ENCODE measurements at regions not wholly inside any gene's neighbourhood (a gene's known extent, or its start where the extent isn't known, plus 50 kb on each side); places are given as distances from the start of the nearest gene placed in this dataset.
"Not testable (repeated sequence)": the region's sequence is repeated elsewhere in the genome, so short reads cannot be mapped to it uniquely, and the experiment has no call there.

- DNase-seq (ENCODE audit: low read depth in 2 of 2) = no peak
Measured at GRCh38 chr1:101410048-101410878, 173.4 kb downstream of the S1PR1 start.

GRCh38 chr1:101420406-101420805 lies 183.6 kb downstream of the S1PR1 start:
- no peak for DNase-seq (ENCODE audit: low read depth in 2 of 2)

GRCh38 chr1:101428083-101428482 lies 191.3 kb downstream of the S1PR1 start:
- DNase-seq (ENCODE audit: low read depth in 2 of 2) = not testable (repeated sequence)

- DNase-seq (ENCODE audit: low read depth in 2 of 2) = no peak
Measured at GRCh38 chr1:101428562-101428961, 191.7 kb downstream of the S1PR1 start.

- DNase-seq (ENCODE audit: low read depth in 2 of 2) = no peak
Measured at GRCh38 chr1:101431956-101432510, 195.2 kb downstream of the S1PR1 start.

GRCh38 chr1:101435831-101436511 lies 199.2 kb downstream of the S1PR1 start:
- no peak for DNase-seq (ENCODE audit: low read depth in 2 of 2)

GRCh38 chr1:101437800-101438199 lies 201.0 kb downstream of the S1PR1 start:
- DNase-seq (ENCODE audit: low read depth in 2 of 2) = no peak

GRCh38 chr1:101438359-101438758 lies 201.5 kb downstream of the S1PR1 start:
- DNase-seq (ENCODE audit: low read depth in 2 of 2) = no peak

- no peak for DNase-seq (ENCODE audit: low read depth in 2 of 2)
Measured at GRCh38 chr1:101440485-101440884, 203.7 kb downstream of the S1PR1 start.

- no peak for DNase-seq (ENCODE audit: low read depth in 2 of 2)
Measured at GRCh38 chr1:101444381-101444780, 207.6 kb downstream of the S1PR1 start.

GRCh38 chr1:101444873-101445618 lies 208.2 kb downstream of the S1PR1 start:
- DNase-seq (ENCODE audit: low read depth in 2 of 2) = no peak

GRCh38 chr1:101448018-101448417 lies 211.2 kb downstream of the S1PR1 start:
- no peak for DNase-seq (ENCODE audit: low read depth in 2 of 2)

- DNase-seq (ENCODE audit: low read depth in 2 of 2) = not testable (repeated sequence)
Measured at GRCh38 chr1:101450691-101451090, 213.9 kb downstream of the S1PR1 start.

GRCh38 chr1:101451888-101452287 lies 215.1 kb downstream of the S1PR1 start:
- DNase-seq (ENCODE audit: low read depth in 2 of 2) = peak in 1 of 2 donors; percentile 10

- DNase-seq (ENCODE audit: low read depth in 2 of 2) = no peak
Measured at GRCh38 chr1:101452825-101453224, 216.0 kb downstream of the S1PR1 start.

GRCh38 chr1:101453844-101454243 lies 217.0 kb downstream of the S1PR1 start:
- DNase-seq (ENCODE audit: low read depth in 2 of 2) = no peak

- no peak for DNase-seq (ENCODE audit: low read depth in 2 of 2)
Measured at GRCh38 chr1:101455166-101455565, 218.3 kb downstream of the S1PR1 start.

- no peak for DNase-seq (ENCODE audit: low read depth in 2 of 2)
Measured at GRCh38 chr1:101460739-101461138, 223.9 kb downstream of the S1PR1 start.

GRCh38 chr1:101463195-101463594 lies 226.4 kb downstream of the S1PR1 start:
- no peak for DNase-seq (ENCODE audit: low read depth in 2 of 2)

- DNase-seq (ENCODE audit: low read depth in 2 of 2) = no peak
Measured at GRCh38 chr1:101465941-101466340, 229.1 kb downstream of the S1PR1 start.

GRCh38 chr1:101474039-101474665 lies 237.3 kb downstream of the S1PR1 start:
- no peak for DNase-seq (ENCODE audit: low read depth in 2 of 2)

- no peak for DNase-seq (ENCODE audit: low read depth in 2 of 2)
Measured at GRCh38 chr1:101476541-101476940, 239.7 kb downstream of the S1PR1 start.
